MV-4-11 (cell line): ENCODE measurements at regions not wholly inside any gene's neighbourhood (a gene's known extent, or its start where the extent isn't known, plus 50 kb on each side); places are given as distances from the start of the nearest gene placed in this dataset.

ENCODE experiments used
- DNase-seq: peaks from one replicate; lab custom pipeline; 2025; lab: John Stamatoyannopoulos, UW

- no peak for DNase-seq
These were observed 409.8 kb downstream of the GPD2 start for GRCh38 chr2:156845806-156846558.

- DNase-seq = no peak
These were observed 405.3 kb upstream of the GALNT5 start for GRCh38 chr2:156852210-156852609.

- DNase-seq = no peak
These were observed 404.8 kb upstream of the GALNT5 start for GRCh38 chr2:156852681-156853080.

GRCh38 chr2:156864325-156864724, 393.2 kb upstream of the GALNT5 start:
- no peak for DNase-seq

- no peak for DNase-seq
These were observed 392.8 kb upstream of the GALNT5 start for GRCh38 chr2:156864753-156865152.

GRCh38 chr2:156867201-156867600, 390.3 kb upstream of the GALNT5 start:
- no peak for DNase-seq

GRCh38 chr2:156874707-156875106, 382.8 kb upstream of the GALNT5 start:
- no peak for DNase-seq

- no peak for DNase-seq
These were observed 373.7 kb upstream of the GALNT5 start for GRCh38 chr2:156883804-156884203.

GRCh38 chr2:156884216-156884615, 373.3 kb upstream of the GALNT5 start:
- DNase-seq = no peak

- no peak for DNase-seq
These were observed 366.9 kb upstream of the GALNT5 start for GRCh38 chr2:156890529-156891148.

- DNase-seq = no peak
These were observed 365.9 kb upstream of the GALNT5 start for GRCh38 chr2:156891609-156892008.

- peak; percentile 28 for DNase-seq
These were observed 364.8 kb upstream of the GALNT5 start for GRCh38 chr2:156892467-156893281.

- peak; percentile 34 for DNase-seq
These were observed 361.2 kb upstream of the GALNT5 start for GRCh38 chr2:156896294-156896693.

GRCh38 chr2:156897548-156897947, 360.0 kb upstream of the GALNT5 start:
- no peak for DNase-seq

GRCh38 chr2:156901373-156902031, 356.0 kb upstream of the GALNT5 start:
- DNase-seq = no peak

- DNase-seq = no peak
These were observed 354.2 kb upstream of the GALNT5 start for GRCh38 chr2:156903335-156903734.

GRCh38 chr2:156907806-156908205, 349.7 kb upstream of the GALNT5 start:
- no peak for DNase-seq

GRCh38 chr2:156908825-156909224, 348.7 kb upstream of the GALNT5 start:
- DNase-seq = peak; percentile 29

GRCh38 chr2:156909983-156910382, 347.5 kb upstream of the GALNT5 start:
- DNase-seq = no peak

- no peak for DNase-seq
These were observed 342.2 kb upstream of the GALNT5 start for GRCh38 chr2:156915332-156915731.

- DNase-seq = no peak
These were observed 339.1 kb upstream of the GALNT5 start for GRCh38 chr2:156918410-156918809.

GRCh38 chr2:156930423-156930822, 327.1 kb upstream of the GALNT5 start:
- no peak for DNase-seq
